Duodenal mucosa (tissue), 2 donors: ENCODE measurements at regions not wholly inside any gene's neighbourhood (a gene's known extent, or its start where the extent isn't known, plus 50 kb on each side); places are given as distances from the start of the nearest gene placed in this dataset.
"Not testable (repeated sequence)": the region's sequence is repeated elsewhere in the genome, so short reads cannot be mapped to it uniquely, and the experiment has no call there.

Experiments used
- H3K27ac ChIP-seq: one replicate; pipeline ENCODE4 v1.7.0; 2013; ENCODE audit warnings: low read depth, low read length
- H3K27me3 ChIP-seq, 2 donors: one replicate each; pipeline ENCODE4 v1.7.0; 2013; ENCODE audit warnings: low read length in 2 of 2, control low read depth in 1 of 2; ENCODE audit not compliant: insufficient read depth in 2 of 2, control insufficient read depth in 1 of 2
- H3K36me3 ChIP-seq, 2 donors: one replicate each; pipeline ENCODE4 v1.7.0; 2013; ENCODE audit warnings: low read length in 2 of 2, control low read depth in 1 of 2; ENCODE audit not compliant: insufficient read depth in 2 of 2, control insufficient read depth in 1 of 2
- H3K4me1 ChIP-seq, 2 donors: one replicate each; pipeline ENCODE4 v1.7.0; 2013; ENCODE audit warnings: low read length in 2 of 2, control low read depth in 1 of 2; ENCODE audit not compliant: insufficient read depth in 2 of 2, control insufficient read depth in 1 of 2
- H3K4me3 ChIP-seq, 2 donors: one replicate each; pipeline ENCODE4 v1.7.0; 2013; ENCODE audit warnings: low read length in 2 of 2, low read depth in 1 of 2
- H3K9ac ChIP-seq, 2 donors: one replicate each; pipeline ENCODE4 v1.7.0; 2013; ENCODE audit warnings: low read length in 2 of 2, low read depth in 1 of 2
- H3K9me3 ChIP-seq, 2 donors: one replicate each; pipeline ENCODE4 v1.7.0; 2013; ENCODE audit warnings: low read length in 2 of 2, control low read depth in 1 of 2; ENCODE audit not compliant: control insufficient read depth in 1 of 2

- no peak overlapping the region for H3K4me3 ChIP-seq
- no peaks in the 10 kb centered on the region for H3K36me3 ChIP-seq
- no peak overlapping the region for H3K27ac ChIP-seq
- H3K4me1 ChIP-seq: no peaks in the 10 kb centered on the region
- H3K9ac ChIP-seq: no peak overlapping the region
- H3K9me3 ChIP-seq: no peaks in the 10 kb centered on the region
- peaks cover 0 to 5% of the 10 kb centered on the region in 2 donors for H3K27me3 ChIP-seq
These were observed 107.9 kb upstream of the GNAI1 start for GRCh38 chr7:80026766-80027165.

- not testable (repeated sequence) for H3K9me3 ChIP-seq, H3K4me1 ChIP-seq, H3K27me3 ChIP-seq, H3K27ac ChIP-seq, H3K9ac ChIP-seq, H3K4me3 ChIP-seq, H3K36me3 ChIP-seq
These were observed 114.4 kb upstream of the GNAI1 start for GRCh38 chr7:80020277-80020676.

- H3K4me3 ChIP-seq, H3K27ac ChIP-seq, H3K9ac ChIP-seq, H3K4me1 ChIP-seq, H3K9me3 ChIP-seq, H3K36me3 ChIP-seq, H3K27me3 ChIP-seq: not testable (repeated sequence)
These were observed 114.8 kb upstream of the GNAI1 start for GRCh38 chr7:80019809-80020207.

DNA sequence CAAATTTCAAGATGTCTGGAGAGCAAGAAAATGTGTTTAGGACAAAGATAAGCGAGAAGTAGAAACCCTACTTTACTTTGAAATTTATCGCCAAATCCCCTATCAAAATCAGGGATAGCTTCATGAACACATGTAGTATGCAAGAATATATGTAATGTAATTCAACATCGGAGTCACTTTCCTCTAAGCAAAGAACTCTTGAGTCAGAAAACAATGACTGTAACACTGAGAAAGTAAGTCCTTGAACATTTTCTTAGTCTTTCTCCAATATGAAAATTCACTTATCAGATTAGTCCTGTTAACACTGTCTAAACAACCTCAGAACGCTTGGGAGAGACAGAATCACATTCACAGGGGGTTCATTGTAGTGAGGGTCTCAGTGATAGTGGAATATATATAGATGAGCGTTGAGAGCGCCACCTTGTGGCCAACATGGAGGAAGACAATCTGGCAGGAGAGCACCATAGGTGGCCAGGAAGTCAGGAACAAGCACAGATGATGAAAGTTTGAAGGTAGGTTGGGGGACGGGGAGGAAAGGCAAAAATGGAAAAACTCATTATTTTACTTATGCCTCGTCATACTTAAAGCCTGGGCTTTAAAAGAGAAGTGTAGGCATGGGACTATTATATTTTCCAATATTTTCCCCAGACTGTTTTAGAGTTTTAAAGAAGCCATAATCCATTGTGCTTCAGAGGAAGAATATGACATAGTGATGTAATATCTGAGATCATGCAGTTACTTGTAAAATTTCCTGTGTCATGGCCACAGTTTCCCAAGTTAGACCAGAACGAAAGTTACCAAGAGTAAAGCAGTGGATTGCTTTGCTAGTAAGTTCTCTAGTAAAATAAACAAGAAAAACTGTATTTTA, 115.5 kb upstream of the GNAI1 start:
- no peak overlapping the region for H3K27ac ChIP-seq
- no peaks in the 10 kb centered on the region for H3K9me3 ChIP-seq
- H3K4me1 ChIP-seq: no peaks in the 10 kb centered on the region
- no peaks in the 10 kb centered on the region for H3K36me3 ChIP-seq
- H3K27me3 ChIP-seq: no peaks in the 10 kb centered on the region
- H3K4me3 ChIP-seq: no peak overlapping the region
- no peak overlapping the region for H3K9ac ChIP-seq

- H3K27me3 ChIP-seq: no peaks in the 10 kb centered on the region
- no peaks in the 10 kb centered on the region for H3K4me1 ChIP-seq
- H3K9ac ChIP-seq: no peak overlapping the region
- H3K9me3 ChIP-seq: no peaks in the 10 kb centered on the region
- H3K4me3 ChIP-seq: no peak overlapping the region
- no peak overlapping the region for H3K27ac ChIP-seq
- H3K36me3 ChIP-seq: no peaks in the 10 kb centered on the region
These were observed 117.4 kb upstream of the GNAI1 start for GRCh38 chr7:80017101-80017698.

- Histone ChIP-seq H3K36me3 (no peaks in the 10 kb centered on the region), H3K9ac (no peak overlapping the region), H3K4me3 (no peak overlapping the region), H3K4me1 (no peaks in the 10 kb centered on the region), H3K27ac (no peak overlapping the region), H3K9me3 (no peaks in the 10 kb centered on the region), H3K27me3 (no peaks in the 10 kb centered on the region)
These were observed 120.1 kb upstream of the GNAI1 start for GRCh38 chr7:80014511-80014910.

- Histone ChIP-seq H3K9ac (no peak overlapping the region), H3K36me3 (no peaks in the 10 kb centered on the region), H3K4me3 (no peak overlapping the region), H3K27me3 (no peaks in the 10 kb centered on the region), H3K27ac (no peak overlapping the region), H3K4me1 (no peaks in the 10 kb centered on the region), H3K9me3 (no peaks in the 10 kb centered on the region)
These were observed 126.6 kb upstream of the GNAI1 start for GRCh38 chr7:80008039-80008438.

DNA sequence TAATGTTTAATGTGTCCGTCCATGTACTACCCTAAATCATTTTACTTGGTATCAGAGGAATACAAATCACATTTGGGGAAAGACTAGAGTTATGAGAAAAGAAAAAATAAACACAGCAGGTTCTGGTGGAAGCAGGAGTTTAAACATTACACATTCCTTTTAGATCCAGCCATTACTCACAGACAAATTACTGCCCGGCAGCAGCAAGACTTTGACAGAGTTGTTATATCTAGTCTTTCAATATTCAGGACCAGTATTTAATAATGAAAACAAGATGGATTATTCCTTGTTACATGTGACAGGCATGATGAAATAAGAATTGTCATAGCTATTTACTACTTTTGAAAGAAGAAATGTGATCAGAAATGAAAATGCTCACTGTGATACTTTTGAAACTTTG, 131.8 kb upstream of the GNAI1 start:
- H3K36me3 ChIP-seq: no peaks in the 10 kb centered on the region
- H3K27me3 ChIP-seq: no peaks in the 10 kb centered on the region
- H3K4me3 ChIP-seq: no peak overlapping the region
- no peaks in the 10 kb centered on the region for H3K9me3 ChIP-seq
- no peak overlapping the region for H3K9ac ChIP-seq
- H3K4me1 ChIP-seq: no peaks in the 10 kb centered on the region
- no peak overlapping the region for H3K27ac ChIP-seq

GRCh38 chr7:79998363-79998762, 136.3 kb upstream of the GNAI1 start:
- Histone ChIP-seq H3K36me3 (no peaks in the 10 kb centered on the region), H3K27ac (no peak overlapping the region), H3K9ac (no peak overlapping the region), H3K4me1 (no peaks in the 10 kb centered on the region), H3K27me3 (no peaks in the 10 kb centered on the region), H3K4me3 (no peak overlapping the region), H3K9me3 (no peaks in the 10 kb centered on the region)

DNA sequence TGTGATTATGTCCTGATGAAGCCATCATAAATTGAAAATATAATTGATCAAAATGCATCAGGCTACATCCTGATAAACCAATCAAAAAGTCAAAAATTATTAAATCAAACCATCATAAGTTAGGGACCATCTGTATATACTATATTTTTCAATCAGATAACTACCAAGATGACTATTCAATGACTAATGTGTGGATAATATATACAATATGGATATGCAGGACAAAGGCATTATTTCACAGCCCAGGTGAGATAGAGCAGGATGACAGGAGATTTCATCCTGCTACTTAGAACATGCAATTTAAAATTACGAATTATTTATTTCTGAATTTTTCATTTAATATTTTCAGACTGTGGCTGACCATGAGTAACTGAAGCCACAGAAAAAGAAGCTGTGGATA, 137.3 kb upstream of the GNAI1 start:
- Histone ChIP-seq H3K9me3 (no peaks in the 10 kb centered on the region), H3K9ac (no peak overlapping the region), H3K4me1 (no peaks in the 10 kb centered on the region)

More for the DNA sequence above, 137.3 kb upstream of the GNAI1 start:
- H3K27me3 ChIP-seq: no peaks in the 10 kb centered on the region
- no peaks in the 10 kb centered on the region for H3K36me3 ChIP-seq
- H3K4me3 ChIP-seq: no peak overlapping the region
- no peak overlapping the region for H3K27ac ChIP-seq
